Fibroblast of lung (primary cell): ENCODE measurements at regions not wholly inside any gene's neighbourhood (a gene's known extent, or its start where the extent isn't known, plus 50 kb on each side); places are given as distances from the start of the nearest gene placed in this dataset.

ENCODE experiments used
- DNase-seq, 2 donors: peaks; one replicate each; pipeline versions ENCODE4 v3.0.0 to v3.0.0-alpha.2; 2010; ENCODE audit warnings: low read depth in 2 of 2
- H2AFZ ChIP-seq: 2 replicates; pipeline ENCODE4 v1.5.1; 2012; ENCODE audit warnings: low read length, control low read depth, inconsistent platforms
- H3K27ac ChIP-seq: 2 replicates; pipeline ENCODE4 v1.5.1; 2011; ENCODE audit warnings: low read length, control low read depth; ENCODE audit not compliant: insufficient read depth
- H3K27me3 ChIP-seq: 2 replicates; pipeline ENCODE4 v1.5.1; 2011; ENCODE audit warnings: mild to moderate bottlenecking, low read length; ENCODE audit not compliant: control insufficient read depth, insufficient read depth
- H3K36me3 ChIP-seq: 2 replicates; pipeline ENCODE4 v1.5.1; 2011; ENCODE audit warnings: low read length; ENCODE audit not compliant: control insufficient read depth, insufficient read depth
- H3K4me1 ChIP-seq: 2 replicates; pipeline ENCODE4 v1.5.1; 2011; ENCODE audit warnings: low read length; ENCODE audit not compliant: control insufficient read depth, insufficient read depth; ENCODE audit errors: extremely low read depth
- H3K4me2 ChIP-seq: 2 replicates; pipeline ENCODE4 v1.5.1; 2011; ENCODE audit warnings: low read length, control low read depth; ENCODE audit not compliant: insufficient read depth; ENCODE audit errors: extremely low read depth
- H3K4me3 ChIP-seq, 4 experiments: fragments of 200-600 bp in 1 of 4; sonication (generic) in 1 of 4; replicated peaks in 1 of 4; 2 replicates each; pipeline ENCODE4 v1.5.1; 2011 to 2016; ENCODE audit warnings: low read length in 4 of 4, low read depth in 3 of 4, mild to moderate bottlenecking in 3 of 4, control low read depth in 2 of 4, inconsistent platforms in 1 of 4, mixed read lengths in 1 of 4; ENCODE audit not compliant: insufficient read depth in 1 of 4; ENCODE audit errors: control extremely low read depth in 1 of 4
- H3K79me2 ChIP-seq: 2 replicates; pipeline ENCODE4 v1.5.1; 2012; ENCODE audit warnings: mild to moderate bottlenecking, low read length, inconsistent platforms; ENCODE audit not compliant: control insufficient read depth, insufficient read depth
- H3K9ac ChIP-seq: 2 replicates; pipeline ENCODE4 v1.5.1; 2011; ENCODE audit warnings: mild to moderate bottlenecking, low read length, control low read depth; ENCODE audit not compliant: insufficient read depth
- H3K9me3 ChIP-seq: 2 replicates; pipeline ENCODE4 v1.5.1; 2012; ENCODE audit warnings: low read depth, low read length; ENCODE audit not compliant: control insufficient read depth, insufficient read depth
- H4K20me1 ChIP-seq: 2 replicates; pipeline ENCODE4 v1.5.1; 2011; ENCODE audit warnings: low read length; ENCODE audit not compliant: control insufficient read depth, insufficient read depth; ENCODE audit errors: extremely low read depth
- CTCF ChIP-seq, 2 donors: IDR thresholded peaks in 1 of 2; conservative IDR thresholded peaks in 1 of 2; 1 replicate in 1 of 2; 2 replicates in 1 of 2; pipeline ENCODE4 v1.5.1; 2011 to 2012; ENCODE audit warnings: low read length in 2 of 2, control low read depth in 1 of 2, inconsistent platforms in 1 of 2, low read depth in 1 of 2, mild to moderate bottlenecking in 1 of 2
- EZH2 ChIP-seq: IDR thresholded peaks from 2 replicates; pipeline ENCODE4 v1.5.1; 2012; ENCODE audit warnings: low read length, control low read depth, mild to moderate bottlenecking; ENCODE audit errors: missing control alignments

GRCh38 chr2:62573137-62573731 lies 67.2 kb upstream of the TMEM17 start:
- H3K27ac ChIP-seq, result no peak overlapping the region
- H3K4me3 ChIP-seq, result no peak overlapping the region
- H3K4me2 ChIP-seq, result no peak overlapping the region
- H3K4me1 ChIP-seq, result peaks cover 12% of the 10 kb centered on the region
- H3K27me3 ChIP-seq, result no peaks in the 10 kb centered on the region
- no peaks in the 10 kb centered on the region for H3K79me2 ChIP-seq
- H3K9ac ChIP-seq, result no peak overlapping the region
- DNase-seq, result peak in 1 of 2 donors; percentile 73
- H2AFZ ChIP-seq, result no peak overlapping the region
- no peaks in the 10 kb centered on the region for H4K20me1 ChIP-seq
- TF ChIP-seq CTCF (conservative IDR thresholded peaks at IDR 0.05 in 1 of 2, IDR thresholded peaks at IDR 0.05 in 1 of 2; ENCODE audit: low read depth in 1 of 2, low read length in 2 of 2) (no peak), EZH2 (no peak)
- H3K9me3 ChIP-seq, result no peaks in the 10 kb centered on the region
- no peaks in the 10 kb centered on the region for H3K36me3 ChIP-seq

GRCh38 chr2:62570861-62571698 lies 65.1 kb upstream of the TMEM17 start:
- TF ChIP-seq EZH2 (no peak), CTCF (conservative IDR thresholded peaks at IDR 0.05 in 1 of 2, IDR thresholded peaks at IDR 0.05 in 1 of 2; ENCODE audit: low read depth in 1 of 2, low read length in 2 of 2) (no peak)
- Histone ChIP-seq H2AFZ (peak overlapping the region; percentile 86), H3K36me3 (no peaks in the 10 kb centered on the region), H3K9ac (no peak overlapping the region), H3K4me1 (peaks cover 7% of the 10 kb centered on the region), H4K20me1 (no peaks in the 10 kb centered on the region), H3K27me3 (no peaks in the 10 kb centered on the region), H3K9me3 (no peaks in the 10 kb centered on the region), H3K4me3 (peak overlapping the region in 3 of 4 experiments; percentile 8 to 33 (median 29)), H3K27ac (no peak overlapping the region), H3K79me2 (no peaks in the 10 kb centered on the region), H3K4me2 (peak overlapping the region; percentile 85)
- DNase-seq, result peak in 1 of 2 donors; percentile 27

- H3K9ac ChIP-seq, result no peak overlapping the region
- H3K27me3 ChIP-seq, result no peaks in the 10 kb centered on the region
- no peak for DNase-seq
- no peak for TF ChIP-seq EZH2
- H3K27ac ChIP-seq, result no peak overlapping the region
- no peak overlapping the region for H2AFZ ChIP-seq
- H4K20me1 ChIP-seq, result no peaks in the 10 kb centered on the region
- H3K4me3 ChIP-seq, result no peak overlapping the region
- peaks cover 7% of the 10 kb centered on the region for H3K4me1 ChIP-seq
- H3K9me3 ChIP-seq, result no peaks in the 10 kb centered on the region
- no peak overlapping the region for H3K4me2 ChIP-seq
- no peaks in the 10 kb centered on the region for H3K79me2 ChIP-seq
- H3K36me3 ChIP-seq, result no peaks in the 10 kb centered on the region
Measured at GRCh38 chr2:62569907-62570841, 64.2 kb upstream of the TMEM17 start.
